Adrenal gland (tissue), 5 donors: ENCODE measurements at regions not wholly inside any gene's neighbourhood (a gene's known extent, or its start where the extent isn't known, plus 50 kb on each side); places are given as distances from the start of the nearest gene placed in this dataset.
"Not testable (repeated sequence)": the region's sequence is repeated elsewhere in the genome, so short reads cannot be mapped to it uniquely, and the experiment has no call there.

ENCODE experiments used
- CTCF ChIP-seq, 6 experiments: fragments of 450-650 bp in 4 of 6; fragments of 200-600 bp in 2 of 6; sonication (generic) in 1 of 6; IDR thresholded peaks; 1 replicate in 5 of 6; 2 replicates in 1 of 6; pipeline versions ENCODE4 v1.5.1 to v1.8.0; 2016 to 2021; ENCODE audit warnings: antibody characterized with exemption in 6 of 6, mild to moderate bottlenecking in 2 of 6, moderate library complexity in 1 of 6
- POLR2A ChIP-seq, 2 donors: fragments of 450-650 bp; IDR thresholded peaks; one replicate each; pipeline ENCODE4 v1.6.1; 2017; ENCODE audit warnings: antibody characterized with exemption in 2 of 2, mild to moderate bottlenecking in 2 of 2, moderate library complexity in 1 of 2
- donor health status: DM: no; HTN: no; CAD: no.

GRCh38 chr10:27291253-27291895 is 50.8 kb upstream of the ACBD5 start:
- TF ChIP-seq CTCF, POLR2A (IDR thresholded peaks at IDR 0.05): not testable (repeated sequence)
